ENCODE measurements at regions not wholly inside any gene's neighbourhood (a gene's known extent, or its start where the extent isn't known, plus 50 kb on each side); places are given as distances from the start of the nearest gene placed in this dataset.

DNA sequence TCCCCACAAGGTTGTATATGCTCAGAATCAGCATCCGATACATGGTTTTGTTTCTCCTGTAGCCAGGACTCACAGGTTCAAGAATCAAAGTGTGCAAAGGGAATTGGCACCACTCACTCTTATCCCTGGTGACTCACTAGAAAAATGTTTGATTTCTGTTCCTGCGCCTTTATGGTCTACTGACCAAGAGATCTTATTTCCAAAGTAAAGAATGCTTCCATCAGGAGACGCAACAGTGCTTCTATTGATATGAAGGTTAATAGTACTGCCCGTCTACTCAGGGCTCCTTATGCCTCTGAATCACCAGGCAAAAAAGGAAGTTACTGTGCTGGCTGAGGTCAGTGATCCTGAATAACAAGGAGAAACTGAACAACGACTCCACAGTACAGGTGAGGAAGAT, 1392.0 kb upstream of the PRMT6 start:
- no peak for DNase-seq

GRCh38 chr1:105678334-105678733, 1378.1 kb upstream of the PRMT6 start:
- no peak for DNase-seq

GRCh38 chr1:105684714-105685113, 1371.8 kb upstream of the PRMT6 start:
- DNase-seq = no peak

DNA sequence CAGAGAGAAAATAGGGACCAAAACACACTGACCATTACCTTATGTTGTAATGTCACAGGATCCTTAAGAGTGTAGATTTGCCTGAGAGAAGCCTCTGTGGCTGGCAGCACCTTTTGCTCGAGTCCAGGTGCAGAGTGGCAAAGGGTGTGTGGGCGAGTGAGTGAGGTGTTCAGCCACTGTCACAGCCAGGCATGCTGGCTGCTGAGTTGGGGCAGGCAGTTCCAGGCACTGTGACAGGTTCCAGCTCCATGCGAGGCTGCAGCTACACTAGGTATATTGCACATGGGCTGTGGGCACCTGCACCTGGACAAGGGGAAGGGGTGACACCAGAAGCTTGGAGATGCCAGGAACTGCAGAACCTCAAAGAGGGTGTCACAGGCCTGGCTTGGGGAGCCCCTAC, 1370.4 kb upstream of the PRMT6 start:
- no peak for DNase-seq

- no peak for DNase-seq
Observed at GRCh38 chr1:105686874-105687690, 1369.4 kb upstream of the PRMT6 start.

DNA sequence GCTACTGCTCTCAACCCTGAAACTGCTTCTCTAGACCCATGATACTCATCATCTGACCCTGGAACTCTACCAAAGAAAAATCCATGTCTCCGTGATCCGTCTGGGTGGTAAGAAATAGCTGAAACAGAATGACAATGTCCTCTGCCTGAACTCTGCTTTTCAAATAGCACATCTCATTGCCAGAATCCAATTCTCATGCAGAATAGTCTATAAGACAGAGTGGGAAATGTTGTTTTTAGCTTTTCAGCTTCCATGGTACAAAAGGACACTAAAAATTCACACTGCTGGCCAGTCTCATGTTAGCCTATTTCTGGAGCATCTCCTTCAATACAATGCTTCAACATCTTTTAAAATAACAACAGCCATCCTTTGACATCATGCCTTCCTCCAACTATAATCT, 1355.8 kb upstream of the PRMT6 start:
- DNase-seq = no peak

- no peak for DNase-seq
Observed at GRCh38 chr1:105724286-105724685, 1332.2 kb upstream of the PRMT6 start.

- no peak for DNase-seq
Observed at GRCh38 chr1:105730701-105731100, 1325.8 kb upstream of the PRMT6 start.

GRCh38 chr1:105736349-105736748, 1320.1 kb upstream of the PRMT6 start:
- DNase-seq = no peak

GRCh38 chr1:105779727-105780126, 1276.7 kb upstream of the PRMT6 start:
- DNase-seq = no peak

GRCh38 chr1:105785021-105785420, 1271.5 kb upstream of the PRMT6 start:
- no peak for DNase-seq

DNA sequence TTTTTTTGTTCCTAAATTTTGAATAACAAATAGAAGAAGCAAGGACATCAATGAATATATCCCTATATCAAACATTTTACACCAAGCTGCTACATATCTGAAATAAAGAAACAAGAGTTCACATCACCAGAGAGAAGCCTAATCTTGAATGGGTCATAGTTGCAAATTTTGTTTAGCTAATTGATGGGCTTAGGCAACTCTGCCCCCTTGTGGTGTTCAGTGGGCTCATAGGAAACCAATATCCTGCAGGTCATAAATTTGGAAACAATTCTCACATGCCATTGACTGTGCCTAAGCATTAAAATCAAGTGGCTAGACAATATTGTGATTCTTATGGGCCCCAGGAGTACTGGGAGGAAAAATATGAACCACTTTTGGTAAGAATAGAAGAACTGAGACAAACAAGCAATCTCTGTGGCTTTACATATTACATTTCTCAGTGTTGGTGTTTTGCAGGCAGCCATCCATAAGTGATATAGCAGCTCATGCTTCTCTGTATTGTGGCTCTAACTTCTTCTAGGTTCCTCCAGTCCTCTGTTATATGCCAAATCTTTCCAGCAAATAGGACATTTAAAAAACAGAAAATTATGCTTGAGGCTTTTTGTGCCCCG, 1262.8 kb upstream of the PRMT6 start:
- peak in 1 of 2 experiments; percentile 10 for DNase-seq

DNA sequence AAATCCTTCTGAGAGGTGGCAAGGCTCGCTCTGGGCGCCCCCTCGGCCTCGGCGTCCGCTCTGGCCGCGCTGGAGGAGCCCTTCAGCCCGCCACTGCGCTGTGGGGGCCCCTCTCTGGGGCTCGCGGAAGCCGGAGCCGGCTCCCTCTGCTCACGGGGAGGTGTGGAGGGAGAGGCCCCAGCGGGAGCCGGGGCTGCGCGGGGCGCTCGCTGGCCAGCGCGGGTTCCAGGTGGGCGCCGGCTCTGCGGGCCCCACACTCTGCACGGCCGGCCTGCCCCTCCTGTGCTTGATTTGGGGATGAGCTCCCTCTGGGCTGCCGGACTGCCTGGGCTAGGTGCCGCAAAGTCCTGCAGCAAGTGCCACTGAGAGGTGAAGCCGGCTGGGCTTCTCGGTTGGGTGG, 1260.7 kb upstream of the PRMT6 start:
- DNase-seq = no peak

GRCh38 chr1:105830571-105831146, 1225.8 kb upstream of the PRMT6 start:
- no peak for DNase-seq

GRCh38 chr1:105838071-105838470, 1218.4 kb upstream of the PRMT6 start:
- DNase-seq = no peak

DNA sequence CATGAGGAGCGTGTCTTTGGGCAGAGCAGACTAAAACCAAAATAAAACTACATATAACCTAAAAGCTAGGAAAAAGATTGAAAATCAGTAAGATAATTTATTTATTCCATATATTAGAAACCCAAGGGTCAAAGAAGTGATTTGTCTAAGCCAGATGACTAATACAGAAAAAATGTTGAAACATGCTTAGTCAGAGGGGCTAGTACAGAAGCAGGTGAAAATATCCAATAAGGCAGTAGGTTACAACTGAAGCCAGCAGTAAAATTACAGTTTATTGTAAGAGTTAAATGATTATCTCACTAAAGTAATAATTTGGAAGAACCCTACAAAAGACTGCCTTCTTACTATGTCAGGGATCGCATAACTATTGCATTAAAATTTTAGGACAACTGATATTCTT, 1190.9 kb upstream of the PRMT6 start:
- DNase-seq = peak in 1 of 2 experiments; percentile 25

DNA sequence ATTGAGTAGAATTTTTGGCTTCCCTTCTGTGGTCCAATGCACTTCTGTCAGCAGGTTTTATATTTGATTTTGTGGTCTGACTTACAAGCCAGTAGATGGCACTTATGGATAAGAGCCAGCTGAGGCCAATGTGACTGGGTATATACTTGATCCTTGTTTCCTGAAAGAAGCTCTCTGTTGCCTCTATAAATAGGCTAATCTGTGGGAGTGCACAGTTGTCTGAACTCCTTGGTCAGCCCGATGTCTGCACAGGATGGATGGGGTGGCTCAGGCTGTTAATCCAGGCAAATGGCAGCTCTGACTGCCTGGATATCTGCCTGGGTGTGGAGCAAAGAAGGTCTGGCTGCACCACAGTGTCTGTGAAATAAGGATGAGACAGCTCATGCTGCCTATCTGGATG, 1183.7 kb upstream of the PRMT6 start:
- no peak for DNase-seq

DNA sequence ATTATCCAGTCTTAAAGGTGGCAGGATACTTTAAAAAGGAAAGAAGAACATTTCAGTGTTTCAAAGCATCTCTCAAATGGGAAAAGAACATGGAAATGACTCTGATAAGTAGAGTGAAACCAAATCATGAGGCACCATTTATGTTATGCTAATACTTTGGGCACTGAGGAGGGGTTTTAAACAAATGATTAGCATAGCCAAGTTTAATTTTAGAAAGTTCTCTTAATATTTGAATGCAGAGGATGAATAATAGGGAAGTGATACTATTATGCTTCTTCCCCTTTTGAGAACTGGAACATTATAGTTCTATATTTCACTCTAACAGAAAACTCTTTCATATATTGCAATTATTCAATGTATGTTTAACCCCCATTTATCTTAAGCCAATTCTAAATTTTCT, 1181.9 kb upstream of the PRMT6 start:
- DNase-seq = no peak

GRCh38 chr1:105886309-105886708, 1170.2 kb upstream of the PRMT6 start:
- no peak for DNase-seq

GRCh38 chr1:105891308-105891707, 1165.2 kb upstream of the PRMT6 start:
- no peak for DNase-seq

DNA sequence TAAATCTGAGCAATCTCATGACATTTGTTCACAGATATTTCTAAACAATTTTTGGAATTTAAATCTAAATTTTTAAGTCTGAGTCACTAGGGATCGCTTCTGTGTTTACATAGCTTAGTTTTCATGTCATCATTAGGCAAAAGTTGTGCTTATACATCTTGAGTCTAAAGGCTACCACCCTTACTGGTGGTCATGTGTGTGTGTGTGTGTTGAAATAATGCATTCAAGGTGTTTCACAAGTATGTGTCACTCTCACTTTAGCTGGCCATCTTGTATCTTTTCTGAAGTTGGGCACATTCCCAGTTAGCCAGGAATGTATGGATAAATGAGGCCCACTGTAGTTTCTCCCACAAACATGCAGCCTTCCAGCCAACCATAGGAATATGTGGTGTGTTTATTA, 1162.5 kb upstream of the PRMT6 start:
- DNase-seq = peak; percentile 17 to 56

DNA sequence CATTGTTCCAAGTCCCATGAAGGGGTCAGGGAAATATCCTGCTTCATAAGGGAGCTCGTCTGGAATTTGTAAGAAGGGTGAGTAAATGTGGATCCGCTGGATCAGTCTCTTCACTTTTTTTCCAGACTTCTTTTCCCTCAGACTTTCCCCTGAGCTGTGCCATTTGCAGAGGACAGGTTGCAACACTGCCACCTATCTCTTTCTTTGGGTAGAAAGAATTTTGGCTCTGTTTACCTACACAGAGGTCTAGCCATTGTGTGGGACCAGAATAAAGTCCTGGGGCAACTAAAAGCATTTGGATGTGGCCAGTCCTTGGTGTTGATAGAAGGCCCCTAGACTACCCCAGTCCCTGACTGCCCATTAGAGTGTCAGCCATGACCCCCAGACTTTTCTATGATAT, 1146.7 kb upstream of the PRMT6 start:
- no peak for DNase-seq

GRCh38 chr1:105914403-105914802, 1142.1 kb upstream of the PRMT6 start:
- DNase-seq = no peak

DNA sequence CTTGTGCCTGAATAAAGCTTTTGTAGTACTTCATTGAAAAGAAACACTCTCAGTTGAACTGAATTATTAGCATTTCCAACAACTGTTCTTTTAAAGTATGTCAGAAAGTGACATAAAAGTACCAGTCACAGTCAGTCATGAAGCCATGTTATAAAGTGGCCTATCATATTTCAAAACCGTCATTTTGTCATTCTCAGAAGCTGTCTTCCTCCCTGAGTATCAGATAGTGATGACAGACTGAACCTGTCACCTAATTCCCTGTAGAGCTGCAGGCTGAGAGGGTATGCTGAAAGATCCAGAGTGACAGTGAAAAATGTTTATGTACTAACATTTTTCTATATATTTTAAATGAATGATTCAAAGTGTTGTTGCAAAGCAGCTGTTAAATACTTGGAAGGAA, 1121.7 kb upstream of the PRMT6 start:
- no peak for DNase-seq

Data from SW 1271 (cell line).